Hypothalamus (tissue), 51 donors: ENCODE measurements at regions not wholly inside any gene's neighbourhood (a gene's known extent, or its start where the extent isn't known, plus 50 kb on each side); places are given as distances from the start of the nearest gene placed in this dataset.

Experiments used
- DNase-seq, 51 donors: peaks; one replicate each; lab custom pipeline; 2025; lab: John Stamatoyannopoulos, UW

DNA sequence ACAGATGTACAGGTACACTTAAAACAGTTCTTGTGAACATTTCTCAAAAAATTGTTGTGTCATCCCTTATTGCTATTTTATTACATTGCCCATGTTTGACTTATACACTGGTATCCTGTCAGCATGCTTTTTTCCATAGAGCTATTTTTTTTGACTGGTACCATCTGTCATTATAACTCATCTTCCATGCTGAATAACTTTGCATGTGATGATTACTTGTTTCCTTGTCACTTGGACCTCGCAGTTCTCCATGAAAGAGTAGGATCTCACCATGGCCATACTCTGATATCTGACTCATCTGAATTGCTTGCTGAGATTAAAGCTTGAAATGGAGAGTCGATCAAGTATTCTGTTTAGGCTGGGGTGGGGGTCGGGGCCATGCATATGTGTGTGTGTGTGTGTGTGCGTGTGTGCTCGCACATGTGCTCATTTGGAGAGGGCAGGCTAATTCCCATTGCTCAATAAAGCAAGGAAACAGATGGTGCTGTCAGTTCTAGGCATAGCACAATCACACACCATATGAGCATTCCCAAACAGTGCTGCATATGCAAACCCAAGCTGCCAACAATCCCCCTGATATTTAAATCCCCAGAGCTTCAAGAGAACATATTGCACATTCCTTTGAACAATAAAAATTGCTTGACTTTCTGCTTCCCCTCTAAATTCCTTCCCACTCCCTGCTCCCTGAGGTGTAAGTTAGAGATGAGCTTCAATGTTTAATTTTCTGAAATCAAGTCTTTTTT is 62.9 kb downstream of the NHLRC3 start:
- no peak for DNase-seq

- DNase-seq = peak in 10 of 51 donors; percentile 4 to 71 (median 22)
Measured at GRCh38 chr13:39102981-39103490, 64.8 kb downstream of the NHLRC3 start.

DNA sequence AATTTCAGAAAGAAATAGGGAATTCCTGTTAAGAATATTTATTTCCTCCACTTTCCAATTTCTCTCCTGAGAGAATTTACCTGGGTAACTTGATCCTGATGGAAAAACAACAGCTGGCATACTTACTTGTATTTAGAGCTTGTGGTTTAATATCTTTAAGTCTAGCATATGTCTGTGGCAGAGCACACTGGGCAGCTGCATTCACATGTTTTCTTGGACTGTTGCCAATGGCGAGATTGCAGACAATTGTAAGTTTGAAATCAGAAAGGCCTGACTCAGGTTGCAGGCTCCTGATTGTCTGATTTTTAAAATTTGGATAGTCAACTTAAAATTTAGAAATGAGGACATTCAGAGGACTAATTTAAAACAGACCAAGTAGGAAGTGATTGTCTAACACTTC is 66.9 kb downstream of the NHLRC3 start:
- DNase-seq = no peak

DNA sequence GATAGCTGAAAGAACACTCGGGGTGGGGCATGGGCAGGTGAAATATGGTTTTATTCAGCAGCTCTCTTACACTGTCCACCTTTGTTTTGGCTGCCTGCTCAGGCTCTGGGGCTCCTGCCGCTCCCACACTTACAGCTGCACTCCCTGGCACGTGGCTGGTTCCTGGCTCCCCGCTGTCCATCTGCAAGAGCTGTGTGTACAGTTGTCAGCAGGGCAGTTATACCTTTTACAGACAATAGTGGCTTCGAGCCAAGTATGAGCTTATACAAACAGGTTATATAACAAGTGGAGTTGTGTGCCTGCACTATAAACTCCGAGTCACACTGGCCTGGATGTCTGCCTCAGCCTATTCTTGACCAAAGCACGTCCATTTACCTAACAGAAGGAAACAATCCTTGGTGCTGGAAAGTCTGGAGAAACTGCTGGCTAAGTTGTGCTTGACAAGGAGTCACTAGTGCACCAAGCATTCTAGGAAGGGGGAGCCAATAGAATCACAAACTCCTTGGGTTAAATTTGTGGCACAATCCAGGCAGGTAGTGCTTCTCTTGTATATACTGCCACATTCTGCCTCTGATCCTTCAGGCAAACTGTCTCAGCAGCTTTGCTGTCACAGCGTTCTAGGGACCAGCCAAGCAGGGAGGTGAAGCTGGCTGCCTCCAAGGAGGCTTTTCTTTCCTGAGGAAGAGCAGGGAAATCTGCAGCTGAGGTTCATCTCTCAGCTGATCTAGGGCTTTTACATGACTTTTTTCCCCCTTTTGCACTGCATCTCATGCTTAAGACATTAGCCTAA is 68.2 kb downstream of the NHLRC3 start:
- DNase-seq = peak in 1 of 51 donors; percentile 22

- DNase-seq = no peak
Measured at GRCh38 chr13:39107561-39107960, 69.3 kb downstream of the NHLRC3 start.

- DNase-seq = no peak
Measured at GRCh38 chr13:39108783-39109182, 70.5 kb downstream of the NHLRC3 start.

- no peak for DNase-seq
Measured at GRCh38 chr13:39110518-39111097, 72.4 kb downstream of the NHLRC3 start.

GRCh38 chr13:39111145-39111544 is 72.9 kb downstream of the NHLRC3 start:
- no peak for DNase-seq

DNA sequence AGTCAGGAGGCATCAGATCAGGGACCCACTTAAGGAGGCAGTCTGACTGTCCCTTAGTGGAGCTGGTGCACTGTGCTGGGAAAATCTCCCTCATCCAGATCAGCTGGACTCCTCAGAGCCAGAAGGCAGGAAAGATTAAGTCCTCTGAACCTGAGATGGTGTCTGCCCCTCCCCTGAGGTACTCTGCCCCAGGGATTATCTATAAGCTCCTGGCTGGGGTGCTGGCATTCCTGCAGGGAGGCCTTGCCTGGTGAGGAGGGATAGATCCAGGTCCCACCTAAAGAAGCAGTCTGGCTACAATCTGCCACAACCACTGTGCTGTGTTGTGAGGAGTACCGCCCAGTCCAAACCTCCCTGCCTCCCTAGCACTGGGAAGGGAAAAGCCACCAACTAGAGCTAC is 81.2 kb downstream of the NHLRC3 start:
- no peak for DNase-seq

DNA sequence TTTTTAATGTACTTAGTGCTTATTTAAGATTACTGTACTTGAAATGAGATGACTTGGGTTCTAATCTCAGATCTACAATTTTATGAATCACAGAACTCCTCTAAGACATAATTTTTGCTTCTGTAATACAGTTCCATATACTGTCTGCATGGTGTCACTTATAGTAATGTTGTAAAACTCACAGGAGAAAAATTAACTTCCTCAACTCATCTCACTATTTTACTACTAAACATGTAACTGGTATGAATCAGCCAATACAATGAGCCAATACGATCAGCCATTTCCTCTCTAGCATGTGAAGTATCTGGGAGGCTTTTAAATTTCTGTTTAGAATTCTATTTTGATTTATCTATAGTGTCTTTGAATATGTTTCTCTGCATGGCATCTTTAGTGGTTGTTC is 85.3 kb downstream of the NHLRC3 start:
- DNase-seq = no peak

GRCh38 chr13:39129213-39129612 is 91.0 kb downstream of the NHLRC3 start:
- DNase-seq = no peak

DNA sequence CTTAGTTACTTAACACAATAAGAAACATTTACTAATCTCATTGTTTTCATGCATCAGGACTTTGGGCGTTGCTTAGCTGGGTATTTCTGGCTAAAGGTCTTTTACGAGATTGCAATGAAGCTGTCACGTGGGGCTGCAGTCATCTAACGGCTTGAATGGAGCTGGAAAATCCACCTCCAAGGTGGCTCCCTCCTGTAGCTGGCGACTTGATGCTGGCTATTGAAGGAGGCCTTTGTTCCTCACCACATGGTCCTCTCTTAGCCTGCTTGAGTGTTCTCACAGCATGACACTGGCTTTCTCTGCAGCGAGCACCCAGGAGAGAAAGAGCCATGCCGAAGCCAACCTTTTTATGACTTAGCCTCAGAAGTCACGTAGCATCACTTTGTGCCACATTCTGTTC is 92.0 kb downstream of the NHLRC3 start:
- DNase-seq = no peak

DNA sequence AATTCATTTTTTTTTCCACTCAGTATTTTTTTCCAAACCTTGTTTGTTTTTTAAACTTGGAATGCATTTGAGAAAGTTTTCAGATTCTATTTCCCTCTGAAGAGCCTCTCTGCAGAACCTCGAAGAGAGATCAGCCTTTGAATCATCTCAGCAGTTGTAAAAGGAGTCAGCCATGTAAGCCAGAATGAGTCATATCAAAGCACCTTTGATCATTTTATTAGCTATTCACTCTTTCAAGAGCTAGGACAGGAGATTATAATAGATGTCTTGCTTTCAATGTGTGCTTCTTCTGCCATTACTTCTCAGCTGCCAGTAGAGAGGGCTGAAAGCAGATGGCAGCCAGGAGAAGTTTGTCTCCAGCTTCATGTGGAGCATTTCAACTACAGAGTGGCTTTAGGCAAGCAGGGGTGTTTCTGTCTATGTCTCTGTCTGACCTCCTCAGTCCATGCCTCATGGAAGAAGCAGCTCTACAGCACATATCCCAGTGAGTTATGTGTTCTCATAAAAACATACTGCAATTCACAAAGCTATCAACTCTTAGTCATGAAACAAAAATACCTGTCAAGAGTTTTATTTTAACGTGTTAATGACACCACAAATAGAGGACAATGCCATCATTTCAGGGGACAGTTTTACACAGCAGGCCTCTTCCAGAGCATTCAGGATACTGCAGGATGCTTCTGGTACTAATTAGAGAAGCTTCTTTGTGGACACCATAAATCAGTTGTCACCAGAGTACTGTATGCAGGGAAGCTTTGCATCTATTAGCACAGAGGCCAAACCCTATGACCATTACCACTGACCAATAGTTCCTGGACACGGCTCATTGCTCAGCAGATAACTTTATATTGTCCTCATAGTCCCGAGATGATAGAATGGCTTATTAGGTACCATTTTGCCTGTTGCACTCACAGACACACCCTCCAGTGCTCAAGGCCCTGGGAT is 94.3 kb downstream of the NHLRC3 start:
- DNase-seq = no peak

- no peak for DNase-seq
Measured at GRCh38 chr13:39133781-39134180, 95.5 kb downstream of the NHLRC3 start.

DNA sequence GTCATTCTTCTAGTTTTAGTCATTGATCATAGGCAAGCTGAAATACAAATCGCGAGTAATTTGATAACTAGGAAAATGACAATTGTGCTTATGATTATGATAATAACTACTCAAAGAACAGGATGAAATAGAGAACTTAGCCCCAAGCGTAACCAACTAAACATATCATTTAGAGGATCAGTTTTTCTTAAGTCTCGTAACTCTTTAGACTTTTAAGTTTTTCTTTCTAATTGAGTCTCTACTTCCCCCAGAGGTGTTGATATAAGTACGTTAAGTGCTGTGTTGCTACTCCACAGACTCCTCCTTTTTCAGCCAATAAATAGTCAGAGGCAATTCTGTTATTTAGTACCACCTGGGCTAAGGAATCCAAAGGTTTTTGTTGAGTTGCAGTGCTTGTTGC is 96.3 kb downstream of the NHLRC3 start:
- no peak for DNase-seq

GRCh38 chr13:39144391-39144790 is 106.1 kb downstream of the NHLRC3 start:
- DNase-seq = no peak

DNA sequence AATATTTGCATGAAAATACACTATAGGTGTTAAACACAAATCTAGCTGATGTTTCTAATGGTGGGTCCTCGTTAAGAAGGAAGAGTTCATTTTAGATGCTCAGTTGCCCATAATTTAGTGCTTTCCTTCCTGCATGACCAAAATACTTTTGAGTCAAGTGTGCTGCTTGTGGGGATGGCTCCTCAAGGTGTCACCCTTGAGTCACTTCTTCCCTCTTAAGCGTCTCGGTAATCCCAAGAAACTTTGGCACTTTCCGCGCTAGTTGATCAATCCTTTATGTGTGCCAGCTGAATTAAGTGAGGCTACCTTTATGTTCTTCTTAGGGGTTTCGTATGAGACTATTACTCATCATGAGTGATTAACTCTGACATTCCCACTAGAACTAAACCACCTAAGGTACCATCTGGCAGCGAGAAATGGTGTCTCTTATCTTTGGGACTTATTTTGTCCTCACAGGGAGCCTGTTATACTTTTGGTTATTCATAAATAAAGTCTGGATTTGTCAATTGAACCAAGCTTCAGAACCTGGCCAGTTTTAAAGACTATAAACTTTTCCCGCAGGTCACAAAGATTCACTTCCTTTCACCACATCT is 106.8 kb downstream of the NHLRC3 start:
- peak in 30 of 51 donors; percentile 2 to 65 (median 26) for DNase-seq

- DNase-seq = no peak
Measured at GRCh38 chr13:39148513-39148961, 110.3 kb downstream of the NHLRC3 start.

- no peak for DNase-seq
Measured at GRCh38 chr13:39149896-39150295, 111.6 kb downstream of the NHLRC3 start.

- DNase-seq = no peak
Measured at GRCh38 chr13:39154041-39154440, 115.8 kb downstream of the NHLRC3 start.
